Heart left ventricle (tissue), 16 donors: ENCODE measurements at regions not wholly inside any gene's neighbourhood (a gene's known extent, or its start where the extent isn't known, plus 50 kb on each side); places are given as distances from the start of the nearest gene placed in this dataset.

ENCODE experiments used
- ATAC-seq, 4 donors: fragments of 200-7000 bp; cut with Tn5 transposase; one replicate each; pipeline ENCODE4 v1.9.1; 2020 to 2022; ENCODE audit warnings: moderate library complexity in 4 of 4, mild to moderate bottlenecking in 3 of 4, moderate number of reproducible peaks in 1 of 4
- DNase-seq, 5 donors: peaks; one replicate each; pipeline ENCODE4 v3.0.0-alpha.2; 2020
- H3K27ac ChIP-seq, 12 donors: fragments of 200-600 bp; sonication (generic) in 4 of 12; one replicate each; pipeline versions ENCODE4 v1.5.0 to v1.8.0; 2016 to 2022; ENCODE audit warnings: mild to moderate bottlenecking in 2 of 12
- H3K27me3 ChIP-seq, 9 donors: fragments of 200-600 bp; sonication (generic) in 2 of 9; one replicate each; pipeline versions ENCODE4 v1.5.1 to v1.8.0; 2016 to 2022; ENCODE audit warnings: mild to moderate bottlenecking in 3 of 9
- H3K36me3 ChIP-seq, 9 donors: fragments of 200-600 bp; sonication (generic) in 2 of 9; one replicate each; pipeline versions ENCODE4 v1.5.0 to v1.8.0; 2018 to 2022; ENCODE audit warnings: mild to moderate bottlenecking in 2 of 9
- H3K4me1 ChIP-seq, 12 donors: fragments of 200-600 bp; sonication (generic) in 4 of 12; one replicate each; pipeline versions ENCODE4 v1.5.0 to v1.8.0; 2016 to 2022; ENCODE audit warnings: mild to moderate bottlenecking in 3 of 12
- H3K4me3 ChIP-seq, 12 donors: fragments of 200-600 bp; sonication (generic) in 4 of 12; one replicate each; pipeline versions ENCODE4 v1.5.0 to v1.8.0; 2017 to 2022; ENCODE audit warnings: mild to moderate bottlenecking in 9 of 12, moderate library complexity in 4 of 12
- H3K9me3 ChIP-seq, 12 donors: fragments of 200-600 bp; sonication (generic) in 4 of 12; one replicate each; pipeline versions ENCODE4 v1.5.0 to v1.8.0; 2016 to 2022; ENCODE audit warnings: mild to moderate bottlenecking in 1 of 12
- POLR2A ChIP-seq, 2 donors: fragments of 450-650 bp; IDR thresholded peaks; one replicate each; pipeline ENCODE4 v1.6.1; 2017; ENCODE audit warnings: antibody characterized with exemption in 2 of 2, mild to moderate bottlenecking in 2 of 2, moderate library complexity in 2 of 2
- WGBS, 4 donors: extraction: QIAGEN DNeasy Blood & Tissue Kit in 2 of 4; methylation state at CpG; one replicate each; pipeline versions ENCODE4 v1.1.5 to v1.1.7; 2013 to 2018; 5-methylcytosine and 5-hydroxymethylcytosine counted together
- intact Hi-C, 10 donors: fragments of 100-400 bp; cut with DNase I; formaldehyde crosslinking; loops; one replicate each; pipeline versions ENCODE4 v1.11.1 to v1.14.2; 2022
- TF ChIP-seq, protein P1 (sequence below), 12 donors: fragments of 200-600 bp; sonication (generic) in 4 of 12; IDR thresholded peaks; one replicate each; pipeline versions ENCODE4 v1.5.0 to v1.8.0; 2018 to 2022; ENCODE audit warnings: antibody characterized with exemption in 12 of 12, mild to moderate bottlenecking in 5 of 12
- donor health status: ischemic (EF 13 %, LVEDD 7.1; RV severe dilation, severe dysfunction).
- donor health status: healthy with polysubstance abuse.
- donor health status: DM: no; HTN: yes; CAD: no.
- donor health status: DM: no; HTN: no; CAD: no.
- donor health status: ischemic (EF 25% LVEDD 6.9; RV normal size, moderate dysfunction).
- donor health status: ischemic (EF 25% LVEDD 5.7; RV mildly dilated, moderate dysfunction).
- donor health status: healthy.
- donor health status: DM: yes; HTN: yes; CAD: no.
- donor health status: ischemic (EF 35%, LVEDD 5.7; RV mildly dilated, moderate dysfunction).
- donor health status: nonischemic (EF 11% LVEDD 7.7; RV severe dilation, severe dysfunction).
- donor health status: DM: yes; HTN: yes; CAD: no.
- donor health status: PGD.
- donor health status: ischemic (EF 29% LVEDD 5.4; RV normal size, mild dysfunction).
- donor health status: nonischemic (EF 23%, LVEDD 6.1; RV moderate dilation, normal function).

DNA sequence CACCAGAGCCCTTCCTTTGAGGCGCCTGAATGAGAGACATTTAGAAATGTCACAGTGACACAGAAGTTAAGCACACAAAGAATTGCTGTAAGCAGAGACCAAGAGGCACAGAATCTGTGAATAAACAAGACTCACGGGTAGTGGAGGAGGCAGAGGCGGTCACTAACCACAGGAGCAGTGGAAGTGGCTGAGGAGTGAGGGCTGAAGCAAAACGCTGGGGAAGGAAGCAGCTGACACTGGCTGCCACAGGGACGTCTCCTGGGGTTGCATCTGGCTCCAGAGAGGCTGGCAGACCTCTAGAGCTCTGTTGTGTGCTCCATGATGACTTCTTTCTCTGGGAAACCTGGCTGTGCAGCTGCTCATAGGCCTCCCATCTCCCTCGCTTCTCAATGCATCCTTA, 65.0 kb upstream of the SLC2A12 start:
- WGBS, 4 donors = 47 to 65% (median 55%) methylated on average over 6 of the region's 6 CpGs
- intact Hi-C loops = loop anchor here in 1 of 10 donors (5.0 kb wide), 1 partner anchor 825 kb away; no protein-coding TSS in a partner anchor
- no peak for ATAC-seq
- H3K27me3 ChIP-seq = peaks cover 0 to 14% (median 4%) of the 10 kb centered on the region in 9 donors
- no peaks in the 10 kb centered on the region for H3K36me3 ChIP-seq
- H3K4me1 ChIP-seq = no peaks in the 10 kb centered on the region
- TF ChIP-seq, protein P1, sequence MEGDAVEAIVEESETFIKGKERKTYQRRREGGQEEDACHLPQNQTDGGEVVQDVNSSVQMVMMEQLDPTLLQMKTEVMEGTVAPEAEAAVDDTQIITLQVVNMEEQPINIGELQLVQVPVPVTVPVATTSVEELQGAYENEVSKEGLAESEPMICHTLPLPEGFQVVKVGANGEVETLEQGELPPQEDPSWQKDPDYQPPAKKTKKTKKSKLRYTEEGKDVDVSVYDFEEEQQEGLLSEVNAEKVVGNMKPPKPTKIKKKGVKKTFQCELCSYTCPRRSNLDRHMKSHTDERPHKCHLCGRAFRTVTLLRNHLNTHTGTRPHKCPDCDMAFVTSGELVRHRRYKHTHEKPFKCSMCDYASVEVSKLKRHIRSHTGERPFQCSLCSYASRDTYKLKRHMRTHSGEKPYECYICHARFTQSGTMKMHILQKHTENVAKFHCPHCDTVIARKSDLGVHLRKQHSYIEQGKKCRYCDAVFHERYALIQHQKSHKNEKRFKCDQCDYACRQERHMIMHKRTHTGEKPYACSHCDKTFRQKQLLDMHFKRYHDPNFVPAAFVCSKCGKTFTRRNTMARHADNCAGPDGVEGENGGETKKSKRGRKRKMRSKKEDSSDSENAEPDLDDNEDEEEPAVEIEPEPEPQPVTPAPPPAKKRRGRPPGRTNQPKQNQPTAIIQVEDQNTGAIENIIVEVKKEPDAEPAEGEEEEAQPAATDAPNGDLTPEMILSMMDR (IDR thresholded peaks at IDR 0.05) = no peak
- TF ChIP-seq POLR2A (IDR thresholded peaks at IDR 0.05) = no peak
- H3K27ac ChIP-seq = no peak overlapping the region
- DNase-seq = no peak
- no peak overlapping the region for H3K4me3 ChIP-seq
- peaks cover 0 to 4% (median 0%) of the 10 kb centered on the region in 12 donors for H3K9me3 ChIP-seq

DNA sequence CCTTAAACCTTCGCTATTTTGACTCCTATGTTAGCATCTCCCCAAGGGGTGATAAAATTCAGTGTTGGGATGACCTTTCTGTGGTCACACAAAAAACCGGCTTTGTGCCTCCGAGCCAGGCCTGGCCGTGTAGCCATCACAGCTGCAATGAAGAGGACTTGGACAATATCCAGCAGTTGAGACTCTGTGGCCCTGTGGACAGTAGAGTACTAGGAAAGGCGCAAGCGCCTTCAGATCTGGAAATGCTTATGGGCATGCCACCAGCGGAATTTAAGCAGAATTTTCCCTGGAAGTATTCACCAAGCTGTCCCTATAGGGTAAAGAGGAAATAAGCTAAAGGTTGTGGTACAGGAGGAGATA, 63.3 kb upstream of the SLC2A12 start:
- Histone ChIP-seq H3K4me1 (no peaks in the 10 kb centered on the region), H3K27ac (no peak overlapping the region), H3K36me3 (no peaks in the 10 kb centered on the region), H3K4me3 (peak overlapping the region in 1 of 12 donors; percentile 7), H3K27me3 (peaks cover 0 to 14% (median 4%) of the 10 kb centered on the region in 9 donors), H3K9me3 (peaks cover 0 to 4% (median 0%) of the 10 kb centered on the region in 12 donors)
- intact Hi-C loops = loop anchor here in 1 of 10 donors (5.0 kb wide), 1 partner anchor 827 kb away; no protein-coding TSS in a partner anchor
- no peak for ATAC-seq
- no peak for DNase-seq
- WGBS, 4 donors = 54 to 72% (median 67%) methylated on average over 7 of the region's 7 CpGs
- no peak for TF ChIP-seq POLR2A (IDR thresholded peaks at IDR 0.05)
- TF ChIP-seq, protein P1 (IDR thresholded peaks at IDR 0.05) = no peak

DNA sequence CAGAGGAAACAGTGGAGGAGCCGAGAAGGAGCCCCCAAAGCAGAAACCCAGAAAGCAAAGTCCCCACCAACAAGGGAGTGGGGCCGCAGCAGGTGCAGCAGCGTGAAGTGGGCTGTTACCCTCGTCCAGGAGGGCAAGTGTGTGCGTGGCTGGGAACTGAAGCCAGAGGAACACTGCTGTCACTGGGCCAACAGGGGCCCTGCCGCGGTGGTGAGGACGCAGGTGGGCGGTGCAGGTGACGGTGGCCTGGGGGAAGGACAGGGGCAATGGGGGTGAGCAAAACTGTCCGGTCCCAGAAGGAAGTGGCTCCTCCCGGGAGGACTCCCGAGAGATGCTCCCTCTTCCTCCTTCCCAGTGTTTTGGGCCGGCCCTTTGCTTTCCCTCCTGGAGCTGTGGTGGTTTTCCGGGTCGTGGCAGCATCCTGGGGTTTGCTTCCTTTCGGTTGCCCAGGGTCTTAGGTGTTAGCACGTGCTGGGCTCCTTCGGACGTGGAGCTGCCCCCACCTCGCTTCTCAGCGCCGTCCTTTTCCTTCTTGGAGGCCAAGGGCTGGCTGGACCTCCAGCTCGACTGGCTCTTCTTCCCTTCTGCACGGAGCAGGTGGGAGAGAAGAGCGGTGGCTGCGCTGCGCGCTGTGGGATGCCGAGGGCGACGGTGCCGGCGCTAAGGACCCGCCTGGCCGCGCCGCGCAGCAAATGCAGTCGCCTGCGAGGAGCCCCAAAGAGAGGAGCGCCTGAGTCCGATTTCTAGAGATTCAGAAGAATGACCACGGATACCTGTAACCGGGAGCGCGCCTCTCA, 62.7 kb upstream of the SLC2A12 start:
- H3K27ac ChIP-seq = no peak overlapping the region
- ATAC-seq (no peak), DNase-seq (no peak)
- H3K27me3 ChIP-seq = peaks cover 0 to 14% (median 4%) of the 10 kb centered on the region in 9 donors
- no peak for TF ChIP-seq POLR2A (IDR thresholded peaks at IDR 0.05)
- H3K36me3 ChIP-seq = no peaks in the 10 kb centered on the region
- peak overlapping the region in 2 of 12 donors; percentile 7 to 10 for H3K4me3 ChIP-seq
- no peaks in the 10 kb centered on the region for H3K4me1 ChIP-seq
- 42 to 69% (median 51%) methylated on average over 13 to 47 of the region's 47 CpGs for WGBS, 4 donors
- peaks cover 0 to 4% (median 0%) of the 10 kb centered on the region in 12 donors for H3K9me3 ChIP-seq
- intact Hi-C loops = loop anchor here in 2 of 10 donors (5.0 kb wide), 2 partner anchors 822 to 827 kb away; no protein-coding TSS in a partner anchor

DNA sequence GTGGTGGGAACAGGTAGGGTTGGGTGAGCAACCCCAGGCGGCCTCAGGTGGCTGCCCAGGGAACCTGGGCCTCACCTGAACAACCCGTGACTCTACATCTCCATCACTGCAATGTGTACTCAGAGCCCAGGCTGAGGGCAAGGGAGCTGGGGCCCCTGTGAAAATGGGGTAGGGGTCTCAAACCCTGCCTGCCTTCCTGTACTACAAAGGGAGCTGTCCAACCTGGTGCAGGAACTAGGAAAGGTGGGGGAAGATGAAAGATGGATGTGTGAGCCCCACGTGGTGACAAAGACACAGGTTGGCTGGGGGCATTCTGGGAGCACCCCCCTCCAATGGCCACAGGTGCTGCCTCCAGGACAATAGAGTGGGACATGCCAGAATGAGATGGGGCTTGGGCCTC, 62.1 kb upstream of the SLC2A12 start:
- Histone ChIP-seq H3K27ac (no peak overlapping the region), H3K27me3 (peaks cover 0 to 14% (median 4%) of the 10 kb centered on the region in 9 donors), H3K4me3 (no peak overlapping the region), H3K9me3 (peaks cover 0 to under 1% (median 0%) of the 10 kb centered on the region in 12 donors), H3K36me3 (no peaks in the 10 kb centered on the region), H3K4me1 (no peaks in the 10 kb centered on the region)
- WGBS, 4 donors = 76 to 85% (median 81%) methylated on average over 3 of the region's 3 CpGs
- TF ChIP-seq, protein P1 (IDR thresholded peaks at IDR 0.05) = no peak
- TF ChIP-seq POLR2A (IDR thresholded peaks at IDR 0.05) = no peak
- DNase-seq (no peak), ATAC-seq (no peak)
- intact Hi-C loops = loop anchor here in 1 of 10 donors (5.0 kb wide), 1 partner anchor 823 kb away; no protein-coding TSS in a partner anchor
